Fibroblast of mammary gland (primary cell): ENCODE measurements at regions not wholly inside any gene's neighbourhood (a gene's known extent, or its start where the extent isn't known, plus 50 kb on each side); places are given as distances from the start of the nearest gene placed in this dataset.

Experiments used
- DNase-seq: peaks from one replicate; pipeline ENCODE4 v3.0.0-alpha.2; 2010; ENCODE audit warnings: low read depth
- H3K4me3 ChIP-seq: 2 replicates; pipeline ENCODE4 v1.5.1; 2011; ENCODE audit warnings: low read depth, mild to moderate bottlenecking, low read length, moderate library complexity; ENCODE audit not compliant: control insufficient read depth
- CTCF ChIP-seq: conservative IDR thresholded peaks from 2 replicates; pipeline ENCODE4 v1.5.1; 2011; ENCODE audit warnings: low read depth, low read length, inconsistent platforms; ENCODE audit not compliant: control insufficient read depth, insufficient read depth

- H3K4me3 ChIP-seq = no peak overlapping the region
- no peak for DNase-seq
- no peak for TF ChIP-seq CTCF
These were observed 89.8 kb downstream of the BTG1 start for GRCh38 chr12:92055877-92056276.

GRCh38 chr12:92051441-92051840 lies 94.2 kb downstream of the BTG1 start:
- TF ChIP-seq CTCF = no peak
- no peak overlapping the region for H3K4me3 ChIP-seq
- no peak for DNase-seq

- no peak for TF ChIP-seq CTCF
- H3K4me3 ChIP-seq = no peak overlapping the region
- DNase-seq = no peak
These were observed 96.2 kb downstream of the BTG1 start for GRCh38 chr12:92049403-92049802.

- no peak for TF ChIP-seq CTCF
- H3K4me3 ChIP-seq = no peak overlapping the region
- no peak for DNase-seq
These were observed 98.2 kb downstream of the BTG1 start for GRCh38 chr12:92047393-92047826.

DNA sequence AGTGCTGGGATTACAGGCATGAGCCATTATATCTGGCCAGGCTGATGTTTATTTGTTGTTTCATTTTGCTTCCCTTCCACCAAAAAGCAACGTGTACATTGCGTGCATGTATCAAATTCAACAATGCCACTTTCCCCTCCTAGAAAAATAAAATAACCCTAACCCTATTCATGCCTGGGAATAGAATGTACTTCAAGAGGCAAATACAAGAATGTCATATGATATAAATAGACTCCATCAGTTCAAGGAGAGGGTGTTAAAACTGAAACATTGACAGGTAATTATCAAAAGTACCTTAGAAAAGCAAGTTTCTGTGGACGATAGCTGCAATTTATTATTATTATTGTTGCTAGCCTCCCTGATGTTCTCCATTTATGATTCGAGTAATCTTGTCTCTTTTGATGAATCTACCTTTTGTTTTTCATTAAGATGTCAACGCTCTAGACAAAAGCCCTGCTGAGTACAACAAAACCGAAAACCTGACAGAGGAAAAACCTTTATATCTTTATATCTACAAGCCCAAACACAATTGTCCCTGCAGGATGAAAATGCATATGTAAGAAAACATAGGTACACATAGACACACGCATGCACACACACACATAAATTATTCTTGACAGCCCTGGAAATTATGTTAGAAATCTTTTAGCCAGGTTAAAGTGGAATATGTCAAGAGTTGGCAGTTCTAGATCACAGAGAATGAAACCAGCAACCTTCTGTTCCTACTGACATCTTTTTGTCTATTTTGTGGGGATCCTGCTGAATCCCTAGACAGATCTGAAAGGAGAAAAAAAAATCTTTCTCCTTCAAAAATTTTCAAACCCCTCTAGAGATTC lies 98.9 kb downstream of the BTG1 start:
- no peak for DNase-seq
- no peak for TF ChIP-seq CTCF
- H3K4me3 ChIP-seq = no peak overlapping the region

DNA sequence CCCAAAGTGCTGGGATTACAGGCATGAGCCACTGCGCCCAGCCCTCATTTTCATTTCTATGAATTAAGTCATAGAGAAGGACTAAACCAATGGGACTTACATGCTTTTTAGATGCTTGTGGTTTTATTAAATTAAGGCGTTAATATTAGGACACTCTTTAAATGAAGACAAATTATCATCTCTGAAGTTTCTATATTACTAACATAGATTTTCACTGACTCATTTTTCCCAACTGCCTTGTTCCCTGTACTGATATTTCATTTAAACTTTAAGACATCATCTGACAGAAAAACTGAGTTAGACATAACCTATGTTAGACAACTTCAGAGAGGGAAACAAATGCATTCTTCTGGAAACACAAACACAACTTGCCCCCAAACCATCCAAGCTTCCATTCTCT lies 99.8 kb downstream of the BTG1 start:
- TF ChIP-seq CTCF = no peak
- DNase-seq = no peak
- H3K4me3 ChIP-seq = no peak overlapping the region
